PFSK-1 (cell line): ENCODE measurements at regions not wholly inside any gene's neighbourhood (a gene's known extent, or its start where the extent isn't known, plus 50 kb on each side); places are given as distances from the start of the nearest gene placed in this dataset.
A peak's percentile ranks its signal among the peaks of the same experiment; 100 is the strongest.

Source experiments
- FOXP2 ChIP-seq: optimal IDR thresholded peaks from 2 replicates; pipeline ENCODE3; 2011; ENCODE audit warnings: borderline replicate concordance, control low read depth, inconsistent platforms; ENCODE audit not compliant: insufficient read depth; ENCODE audit errors: extremely low read length, extremely low read depth
- POLR2AphosphoS5 ChIP-seq: IDR thresholded peaks from 2 replicates; pipeline ENCODE4 v1.6.1; 2012; ENCODE audit warnings: low read depth, mild to moderate bottlenecking, control low read depth, low read length, moderate library complexity
- SIN3A ChIP-seq: IDR thresholded peaks from 2 replicates; pipeline ENCODE4 v1.6.1; 2012; ENCODE audit warnings: mild to moderate bottlenecking, low read length, moderate library complexity, borderline replicate concordance; ENCODE audit not compliant: insufficient read depth
- TAF1 ChIP-seq: IDR thresholded peaks from 2 replicates; pipeline ENCODE4 v1.6.1; 2012; ENCODE audit warnings: low read length, control low read depth, borderline replicate concordance; ENCODE audit not compliant: insufficient read depth
- TF ChIP-seq, protein P1 (sequence below), 2 experiments: IDR thresholded peaks; 2 replicates each; pipeline versions ENCODE4 v1.6.1 to v1.8.0; 2011 to 2012; ENCODE audit warnings: low read depth in 2 of 2, low read length in 2 of 2, control low read depth in 1 of 2, inconsistent platforms in 1 of 2, mild to moderate bottlenecking in 1 of 2, moderate library complexity in 1 of 2; ENCODE audit not compliant: insufficient read depth in 1 of 2

DNA sequence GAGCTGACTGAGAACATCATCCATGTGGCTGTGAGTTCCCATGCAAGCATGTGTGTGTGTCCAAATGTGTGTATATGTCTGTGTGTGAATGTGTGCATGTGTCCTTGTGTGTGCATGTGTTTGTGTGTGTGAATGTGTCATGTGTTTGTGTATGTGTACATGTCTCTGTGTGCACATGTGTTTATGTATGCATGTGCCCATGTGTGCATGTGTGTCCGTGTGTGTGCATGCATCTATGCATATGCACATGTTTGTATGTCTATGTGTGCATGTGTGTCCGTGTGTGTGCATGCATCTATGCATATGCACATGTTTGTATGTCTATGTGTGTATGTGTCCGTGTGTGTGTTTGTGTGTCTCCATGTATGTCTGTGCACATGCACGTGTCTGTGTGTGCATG lies 99.7 kb downstream of the LBH start:
- TF ChIP-seq, protein P1, sequence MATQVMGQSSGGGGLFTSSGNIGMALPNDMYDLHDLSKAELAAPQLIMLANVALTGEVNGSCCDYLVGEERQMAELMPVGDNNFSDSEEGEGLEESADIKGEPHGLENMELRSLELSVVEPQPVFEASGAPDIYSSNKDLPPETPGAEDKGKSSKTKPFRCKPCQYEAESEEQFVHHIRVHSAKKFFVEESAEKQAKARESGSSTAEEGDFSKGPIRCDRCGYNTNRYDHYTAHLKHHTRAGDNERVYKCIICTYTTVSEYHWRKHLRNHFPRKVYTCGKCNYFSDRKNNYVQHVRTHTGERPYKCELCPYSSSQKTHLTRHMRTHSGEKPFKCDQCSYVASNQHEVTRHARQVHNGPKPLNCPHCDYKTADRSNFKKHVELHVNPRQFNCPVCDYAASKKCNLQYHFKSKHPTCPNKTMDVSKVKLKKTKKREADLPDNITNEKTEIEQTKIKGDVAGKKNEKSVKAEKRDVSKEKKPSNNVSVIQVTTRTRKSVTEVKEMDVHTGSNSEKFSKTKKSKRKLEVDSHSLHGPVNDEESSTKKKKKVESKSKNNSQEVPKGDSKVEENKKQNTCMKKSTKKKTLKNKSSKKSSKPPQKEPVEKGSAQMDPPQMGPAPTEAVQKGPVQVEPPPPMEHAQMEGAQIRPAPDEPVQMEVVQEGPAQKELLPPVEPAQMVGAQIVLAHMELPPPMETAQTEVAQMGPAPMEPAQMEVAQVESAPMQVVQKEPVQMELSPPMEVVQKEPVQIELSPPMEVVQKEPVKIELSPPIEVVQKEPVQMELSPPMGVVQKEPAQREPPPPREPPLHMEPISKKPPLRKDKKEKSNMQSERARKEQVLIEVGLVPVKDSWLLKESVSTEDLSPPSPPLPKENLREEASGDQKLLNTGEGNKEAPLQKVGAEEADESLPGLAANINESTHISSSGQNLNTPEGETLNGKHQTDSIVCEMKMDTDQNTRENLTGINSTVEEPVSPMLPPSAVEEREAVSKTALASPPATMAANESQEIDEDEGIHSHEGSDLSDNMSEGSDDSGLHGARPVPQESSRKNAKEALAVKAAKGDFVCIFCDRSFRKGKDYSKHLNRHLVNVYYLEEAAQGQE (IDR thresholded peaks at IDR 0.05; ENCODE audit: insufficient read depth in 1 of 2, low read depth in 2 of 2, low read length in 2 of 2) = no peak
- TF ChIP-seq POLR2AphosphoS5 (no peak), SIN3A (no peak), TAF1 (no peak), FOXP2 (no peak)

DNA sequence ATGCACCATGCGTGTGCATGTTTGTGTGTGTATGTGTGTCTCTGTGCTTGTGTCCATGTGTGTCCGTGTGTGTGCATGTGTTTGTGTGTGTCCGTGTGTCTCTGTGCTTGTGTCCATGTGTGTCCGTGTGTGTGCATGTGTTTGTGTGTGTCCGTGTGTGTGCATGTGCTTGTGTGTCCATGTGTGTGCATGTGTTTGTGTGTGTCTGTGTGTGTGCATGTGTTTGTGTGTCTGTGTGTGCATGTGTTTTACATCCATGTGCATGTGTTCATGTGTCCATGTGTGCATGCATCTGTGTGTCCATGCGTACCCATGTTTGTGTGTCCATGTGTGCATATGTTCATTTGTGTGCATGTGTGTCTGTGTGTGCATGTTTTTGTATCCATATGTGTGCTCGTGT lies 100.5 kb downstream of the LBH start:
- TF ChIP-seq SIN3A = no peak
- TF ChIP-seq FOXP2 = no peak
- TF ChIP-seq, protein P1 (IDR thresholded peaks at IDR 0.05; ENCODE audit: insufficient read depth in 1 of 2, low read depth in 2 of 2, low read length in 2 of 2) = no peak
- no peak for TF ChIP-seq POLR2AphosphoS5
- no peak for TF ChIP-seq TAF1

DNA sequence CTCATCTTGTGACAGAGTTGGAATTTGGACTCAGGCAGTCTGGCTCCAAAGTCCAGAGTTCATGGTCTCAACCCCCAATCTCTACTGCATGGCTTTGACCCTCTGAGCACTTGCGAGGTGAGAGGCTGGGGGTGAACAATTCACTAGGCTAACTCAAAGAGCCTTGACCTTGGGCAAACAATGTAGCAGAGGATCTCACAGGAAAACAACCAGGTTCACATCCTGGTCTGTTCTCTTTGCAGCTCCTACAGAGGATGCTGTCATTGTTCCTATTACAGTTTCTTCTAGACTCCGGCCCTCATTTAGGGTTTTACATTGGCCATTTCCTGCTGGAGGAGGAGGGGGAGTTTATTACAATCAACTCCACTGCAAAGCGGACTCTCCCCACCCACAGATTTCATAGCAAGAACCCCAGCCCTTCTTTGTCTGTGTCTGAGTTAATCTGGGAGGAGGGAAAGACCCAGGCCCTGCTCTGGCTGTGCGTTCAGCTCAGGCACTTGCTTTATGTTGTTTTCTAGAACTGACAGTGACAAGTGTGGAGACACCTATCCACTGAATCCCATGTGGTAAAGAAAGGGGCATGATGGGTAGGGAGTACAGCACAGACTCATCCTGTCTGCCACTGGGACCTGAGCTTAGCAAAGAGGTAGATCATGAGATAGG lies 101.6 kb downstream of the LBH start:
- TF ChIP-seq, protein P1 (IDR thresholded peaks at IDR 0.05; ENCODE audit: insufficient read depth in 1 of 2, low read depth in 2 of 2, low read length in 2 of 2) = no peak
- no peak for TF ChIP-seq TAF1
- TF ChIP-seq POLR2AphosphoS5 = no peak
- TF ChIP-seq SIN3A = no peak
- no peak for TF ChIP-seq FOXP2

DNA sequence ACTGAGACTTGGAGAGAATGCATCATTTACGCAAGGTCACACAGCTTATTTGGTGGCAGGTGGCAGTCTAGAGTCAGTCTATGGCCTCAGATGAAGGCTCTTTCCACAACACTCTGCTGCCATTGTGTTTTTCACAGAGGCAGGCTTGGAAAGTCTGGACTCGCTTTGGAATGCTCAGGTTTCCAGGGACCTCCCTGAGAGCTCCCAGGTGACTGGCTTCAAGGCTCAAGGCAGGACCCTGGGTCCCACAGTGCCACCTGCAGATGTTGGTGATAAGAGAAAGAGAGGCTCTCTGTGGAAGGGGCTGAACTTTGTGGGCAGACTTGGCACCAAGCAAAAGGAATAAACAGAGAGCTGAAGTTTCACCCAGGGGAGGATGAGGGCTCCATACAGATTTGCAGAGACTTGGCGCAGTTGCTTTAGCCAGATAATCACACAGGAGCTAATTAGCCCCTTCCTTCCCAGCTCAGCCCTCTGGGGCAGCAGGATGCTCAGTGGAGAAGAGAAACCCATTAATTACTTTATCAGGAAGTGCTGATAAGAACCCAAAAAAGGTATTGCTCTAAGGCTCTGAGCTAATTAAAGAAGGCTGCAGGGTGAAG lies 103.5 kb downstream of the LBH start:
- no peak for TF ChIP-seq TAF1
- TF ChIP-seq, protein P1 (IDR thresholded peaks at IDR 0.05; ENCODE audit: insufficient read depth in 1 of 2, low read depth in 2 of 2, low read length in 2 of 2) = peak in 1 of 2 experiments; percentile 21; a peak in 1 of 4 replicates
- TF ChIP-seq POLR2AphosphoS5 = no peak

DNA sequence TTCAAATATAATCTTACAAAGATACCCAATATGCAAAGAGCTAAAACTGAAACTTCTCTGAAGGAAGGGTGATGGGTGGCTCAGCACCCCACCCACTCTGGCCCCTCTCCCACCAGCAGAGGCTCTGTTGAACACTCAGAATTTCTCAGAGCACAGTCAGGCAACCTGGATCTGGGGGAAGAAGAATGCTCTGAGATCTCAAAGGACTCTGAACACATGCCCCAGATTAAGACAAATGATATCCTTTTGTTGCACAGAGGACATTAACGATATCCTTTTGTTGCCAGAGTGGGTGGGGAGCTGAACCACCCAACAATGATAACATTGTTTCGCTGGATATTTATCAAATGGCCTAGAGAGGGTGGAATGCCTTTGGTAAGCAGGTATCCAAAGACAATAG lies 104.8 kb downstream of the LBH start:
- TF ChIP-seq TAF1 = no peak
- TF ChIP-seq POLR2AphosphoS5 = no peak
- no peak for TF ChIP-seq FOXP2
- TF ChIP-seq SIN3A = no peak
- TF ChIP-seq, protein P1 (IDR thresholded peaks at IDR 0.05; ENCODE audit: insufficient read depth in 1 of 2, low read depth in 2 of 2, low read length in 2 of 2) = no peak
